ENCODE measurements at regions not wholly inside any gene's neighbourhood (a gene's known extent, or its start where the extent isn't known, plus 50 kb on each side); places are given as distances from the start of the nearest gene placed in this dataset.

DNA sequence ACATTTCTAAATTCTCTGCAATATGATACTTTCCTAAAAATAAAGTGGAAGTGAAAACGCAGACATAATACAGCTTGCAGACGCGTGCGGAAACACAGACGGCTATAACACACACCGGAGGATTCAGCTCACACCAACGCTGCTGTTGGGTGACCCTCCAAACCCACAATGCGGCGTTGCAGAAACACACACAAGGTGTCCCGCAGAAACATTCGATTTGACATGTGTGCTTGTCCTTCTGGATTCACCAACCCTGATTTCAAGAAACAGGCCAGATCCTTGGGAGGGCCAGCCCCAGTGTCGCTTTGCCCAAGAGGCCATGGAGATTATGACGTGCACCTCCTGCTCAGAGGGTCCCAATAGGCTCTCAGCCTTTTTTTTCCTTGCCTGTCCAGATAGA, 136.7 kb upstream of the TCERG1L start (continued):
- no peak for TF ChIP-seq CTCF (IDR thresholded peaks at IDR 0.05; ENCODE audit: poor library complexity, severe bottlenecking)
- TF ChIP-seq EZH2 (IDR thresholded peaks at IDR 0.05; ENCODE audit: borderline replicate concordance, insufficient read depth, low read length, poor library complexity, severe bottlenecking): no peak

GRCh38 chr10:131448883-131449282, 137.4 kb upstream of the TCERG1L start:
- H3K27me3 ChIP-seq (ENCODE audit: insufficient read depth, low read depth, low read length): no peaks in the 10 kb centered on the region
- no peak for TF ChIP-seq POLR2AphosphoS5 (IDR thresholded peaks at IDR 0.05)
- TF ChIP-seq EP300 (conservative IDR thresholded peaks at IDR 0.05; ENCODE audit: poor library complexity, severe bottlenecking): no peak
- no peak for TF ChIP-seq EZH2 (IDR thresholded peaks at IDR 0.05; ENCODE audit: borderline replicate concordance, insufficient read depth, low read length, poor library complexity, severe bottlenecking)
- no peak for TF ChIP-seq CTCF (IDR thresholded peaks at IDR 0.05; ENCODE audit: poor library complexity, severe bottlenecking)
- no peak for TF ChIP-seq REST (IDR thresholded peaks at IDR 0.05; ENCODE audit: borderline replicate concordance)
- H3K4me2 ChIP-seq (ENCODE audit: low read length): no peak overlapping the region
- no peaks in the 10 kb centered on the region for H3K36me3 ChIP-seq (ENCODE audit: insufficient read depth, low read length)
- H3K79me2 ChIP-seq (replicated peaks; ENCODE audit: insufficient read depth, low read length): no peaks in the 10 kb centered on the region
- no peak overlapping the region for H2AFZ ChIP-seq (ENCODE audit: low read depth, low read length)
- H3K27ac ChIP-seq (ENCODE audit: low read length): no peak overlapping the region
- H4K20me1 ChIP-seq (ENCODE audit: insufficient read depth): no peaks in the 10 kb centered on the region
- no peak overlapping the region for H3K9ac ChIP-seq (ENCODE audit: low read length)
- no peak overlapping the region for H3K4me3 ChIP-seq (ENCODE audit: low read length)
- no peaks in the 10 kb centered on the region for H3K9me2 ChIP-seq (ENCODE audit: insufficient read depth, low read length)
- H3K9me3 ChIP-seq (ENCODE audit: low read length): no peaks in the 10 kb centered on the region
- no peaks in the 10 kb centered on the region for H3F3A ChIP-seq (ENCODE audit: insufficient read depth, low read length, poor library complexity, severe bottlenecking)

- no peak overlapping the region for H3K27ac ChIP-seq (ENCODE audit: low read length)
- no peaks in the 10 kb centered on the region for H3K79me2 ChIP-seq (replicated peaks; ENCODE audit: insufficient read depth, low read length)
- no peak overlapping the region for H2AFZ ChIP-seq (ENCODE audit: low read depth, low read length)
- H3F3A ChIP-seq (ENCODE audit: insufficient read depth, low read length, poor library complexity, severe bottlenecking): no peaks in the 10 kb centered on the region
- no peaks in the 10 kb centered on the region for H3K36me3 ChIP-seq (ENCODE audit: insufficient read depth, low read length)
- no peaks in the 10 kb centered on the region for H4K20me1 ChIP-seq (ENCODE audit: insufficient read depth)
- TF ChIP-seq TAF1 (IDR thresholded peaks at IDR 0.05; ENCODE audit: low read depth): no peak
- no peak for TF ChIP-seq SMC3 (conservative IDR thresholded peaks at IDR 0.05; ENCODE audit: poor library complexity)
- TF ChIP-seq POLR2AphosphoS5 (IDR thresholded peaks at IDR 0.05): no peak
- no peak for TF ChIP-seq MXI1 (conservative IDR thresholded peaks at IDR 0.05; ENCODE audit: poor library complexity, severe bottlenecking)
- TF ChIP-seq EZH2 (IDR thresholded peaks at IDR 0.05; ENCODE audit: borderline replicate concordance, insufficient read depth, low read length, poor library complexity, severe bottlenecking): no peak
- no peak for TF ChIP-seq RAD21 (conservative IDR thresholded peaks at IDR 0.05)
- no peak for TF ChIP-seq EP300 (conservative IDR thresholded peaks at IDR 0.05; ENCODE audit: poor library complexity, severe bottlenecking)
- TF ChIP-seq CTCF (IDR thresholded peaks at IDR 0.05; ENCODE audit: poor library complexity, severe bottlenecking): no peak
- no peak for TF ChIP-seq REST (IDR thresholded peaks at IDR 0.05; ENCODE audit: borderline replicate concordance)
- no peaks in the 10 kb centered on the region for H3K9me2 ChIP-seq (ENCODE audit: insufficient read depth, low read length)
- H3K9me3 ChIP-seq (ENCODE audit: low read length): no peaks in the 10 kb centered on the region
- H3K4me3 ChIP-seq (ENCODE audit: low read length): no peak overlapping the region
- H3K4me2 ChIP-seq (ENCODE audit: low read length): no peak overlapping the region
- no peaks in the 10 kb centered on the region for H3K27me3 ChIP-seq (ENCODE audit: insufficient read depth, low read depth, low read length)
- no peak overlapping the region for H3K9ac ChIP-seq (ENCODE audit: low read length)
Observed at GRCh38 chr10:131450216-131450765, 138.8 kb upstream of the TCERG1L start.
